GM12878 (cell line): ENCODE measurements at regions not wholly inside any gene's neighbourhood (a gene's known extent, or its start where the extent isn't known, plus 50 kb on each side); places are given as distances from the start of the nearest gene placed in this dataset.

Source experiments
- ATAC-seq: fragments of 200-7000 bp; cut with Tn5 transposase; 3 replicates; pipeline ENCODE4 v1.9.1; 2020; ENCODE audit warnings: mild to moderate bottlenecking, moderate library complexity
- BruUV-seq: library from RNA; stranded (reverse); fragments of 400-500 nt; replicated peaks from 2 replicates; lab custom pipeline; 2021; lab: Mats Ljungman, UMichigan
- CTCF ChIA-PET: fragments of 300-600 bp; sonication (Branson Sonifier 250); formaldehyde crosslinking; extraction: SDS; loops from one replicate; lab custom pipeline; 2021; ENCODE audit warnings: inconsistent platforms; lab: Yijun Ruan, JAX
- POLR2A ChIA-PET: fragments of 350-600 bp; formaldehyde crosslinking; extraction: SDS; loops from one replicate; lab custom pipeline; 2021; ENCODE audit warnings: inconsistent platforms; lab: Charles Lee
- RAD21 ChIA-PET: fragments of 300-600 bp; sonication (Branson Sonifier 250); formaldehyde crosslinking; loops from one replicate; lab custom pipeline; 2023; ENCODE audit warnings: antibody characterized with exemption; ENCODE audit not compliant: unreplicated experiment; lab: Charles Lee
- SMC1A ChIA-PET: fragments of 300-600 bp; sonication (Branson Sonifier 250); formaldehyde crosslinking; loops from one replicate; lab custom pipeline; 2023; ENCODE audit not compliant: unreplicated experiment, uncharacterized antibody; lab: Charles Lee
- DNase-seq: peaks from one replicate; pipeline ENCODE4 v3.0.0-alpha.2; 2011; ENCODE audit warnings: low read depth, low spot score
- FAIRE-seq: peaks from 3 replicates; lab custom pipeline; 2011; peaks lifted over from hg19 to GRCh38; lab: Jason Lieb, UNC
- H2AFZ ChIP-seq: 2 replicates; pipeline ENCODE4 v1.6.0; 2011; ENCODE audit warnings: low read depth, low read length, control low read depth; ENCODE audit not compliant: control insufficient read depth
- H3K27ac ChIP-seq: 2 replicates; pipeline ENCODE4 v1.5.1; 2011; ENCODE audit warnings: control low read depth; ENCODE audit not compliant: control insufficient read depth, insufficient read depth
- H3K27me3 ChIP-seq, 2 experiments: replicated peaks in 1 of 2; 2 replicates each; pipeline versions ENCODE4 v1.6.0 to v1.6.1; 2011; ENCODE audit warnings: low read length in 1 of 2; ENCODE audit not compliant: control insufficient read depth in 2 of 2, insufficient read depth in 2 of 2
- H3K36me3 ChIP-seq, 2 experiments: 2 replicates each; pipeline ENCODE4 v1.5.1; 2011; ENCODE audit warnings: low read length in 1 of 2; ENCODE audit not compliant: control insufficient read depth in 2 of 2, insufficient read depth in 2 of 2
- H3K4me1 ChIP-seq: 2 replicates; pipeline ENCODE4 v1.6.1; 2011; ENCODE audit warnings: mild to moderate bottlenecking, low read length, moderate library complexity, mixed read lengths; ENCODE audit not compliant: control insufficient read depth, insufficient read depth
- H3K4me2 ChIP-seq: 2 replicates; pipeline ENCODE4 v1.6.0; 2011; ENCODE audit warnings: control low read depth; ENCODE audit not compliant: control insufficient read depth, insufficient read depth
- H3K4me3 ChIP-seq: fragments of 200-600 bp; sonication (generic); 2 replicates; pipeline ENCODE4 v1.5.1; 2016
- H3K79me2 ChIP-seq: 2 replicates; pipeline ENCODE4 v1.6.0; 2011; ENCODE audit warnings: low read length; ENCODE audit not compliant: control insufficient read depth, insufficient read depth
- H3K9ac ChIP-seq: 2 replicates; pipeline ENCODE4 v1.8.0; 2011; ENCODE audit warnings: low read length, control low read depth, mixed read lengths; ENCODE audit not compliant: control insufficient read depth, insufficient read depth
- H3K9me3 ChIP-seq: replicated peaks from 3 replicates; pipeline ENCODE4 v1.5.1; 2011; ENCODE audit warnings: mild to moderate bottlenecking, low read length; ENCODE audit not compliant: control insufficient read depth, insufficient read depth
- H4K20me1 ChIP-seq: 2 replicates; pipeline ENCODE4 v1.6.0; 2011; ENCODE audit not compliant: control insufficient read depth, insufficient read depth
- ASH2L ChIP-seq: fragments of 300-600, 200-600 bp; sonication (generic); IDR thresholded peaks from 2 replicates; pipeline ENCODE4 v1.6.1; 2017; ENCODE audit warnings: low read depth, mild to moderate bottlenecking, borderline replicate concordance
- ATF7 ChIP-seq: fragments of 450-650 bp; IDR thresholded peaks from 2 replicates; pipeline ENCODE4 v1.6.1; 2016; ENCODE audit warnings: low read depth, mild to moderate bottlenecking
- BCL11A ChIP-seq: IDR thresholded peaks from 2 replicates; pipeline ENCODE4 v1.6.1; 2011; ENCODE audit warnings: low read depth, low read length
- E2F8 ChIP-seq: fragments of 450-650 bp; IDR thresholded peaks from 2 replicates; pipeline ENCODE4 v1.6.1; 2018; ENCODE audit warnings: mild to moderate bottlenecking, low read depth, moderate library complexity; ENCODE audit not compliant: partially characterized antibody
- FOXK2 ChIP-seq: fragments of 450-650 bp; IDR thresholded peaks from 2 replicates; pipeline ENCODE4 v1.6.1; 2017; ENCODE audit warnings: mild to moderate bottlenecking, moderate library complexity
- HDAC6 ChIP-seq: fragments of 200-600 bp; sonication (generic); IDR thresholded peaks from one replicate; pipeline ENCODE4 v1.8.0; 2017; ENCODE audit warnings: antibody characterized with exemption; ENCODE audit not compliant: unreplicated experiment
- MYC ChIP-seq: IDR thresholded peaks from 2 replicates; pipeline ENCODE4 v1.6.1; 2011; ENCODE audit warnings: mild to moderate bottlenecking, low read length, moderate library complexity, inconsistent platforms; ENCODE audit not compliant: insufficient read depth, insufficient replicate concordance, insufficient read length, severe bottlenecking
- NRF1 ChIP-seq: conservative IDR thresholded peaks from 2 replicates; pipeline ENCODE4 v1.6.1; 2011; ENCODE audit warnings: mild to moderate bottlenecking, low read depth, low read length, improper control_type of control experiment
- TARDBP ChIP-seq: IDR thresholded peaks from 2 replicates; pipeline ENCODE4 v1.6.1; 2016; ENCODE audit warnings: borderline replicate concordance
- WGBS: methylation state at CpG from one replicate; pipeline ENCODE4 v1.1.6; 2016; ENCODE audit warnings: low lambda C conversion rate; ENCODE audit not compliant: insufficient replicate concordance, insufficient coverage; ENCODE audit errors: missing lambda C conversion rate; 5-methylcytosine and 5-hydroxymethylcytosine counted together
- in situ Hi-C: fragments of 300-500 bp; cut with MboI; formaldehyde crosslinking; loops from 9 replicates; pipeline ENCODE4 v1.14.3; 2018; ENCODE audit warnings: mixed read lengths
- intact Hi-C: fragments of 100-400 bp; cut with micrococcal nuclease; formaldehyde crosslinking; loops from one replicate; pipeline ENCODE4 v1.14.2; 2022; ENCODE audit not compliant: unreplicated experiment
- TF ChIP-seq, protein P1 (sequence below), 3 experiments: IDR thresholded peaks in 2 of 3; conservative IDR thresholded peaks in 1 of 3; 2 replicates each; pipeline ENCODE4 v1.5.1; 2011; ENCODE audit warnings: low read depth in 3 of 3, low read length in 3 of 3, mild to moderate bottlenecking in 3 of 3, control low read depth in 2 of 3, moderate library complexity in 2 of 3, inconsistent platforms in 1 of 3, mixed read lengths in 1 of 3; ENCODE audit not compliant: control insufficient read depth in 2 of 3, insufficient read depth in 1 of 3; ENCODE audit errors: extremely low read depth in 1 of 3

- ChIA-PET SMC1A (interaction anchor here (1.5 kb wide), 1 partner anchor 42 kb away, joined by 4 read pairs; no protein-coding TSS in a partner anchor), CTCF (no interaction called here), POLR2A (no interaction called here), RAD21 (no interaction called here)
- no peaks in the 10 kb centered on the region for H3K4me1 ChIP-seq
- TF ChIP-seq ATF7 (no peak), TARDBP (no peak), ASH2L (no peak), FOXK2 (no peak), HDAC6 (no peak), NRF1 (no peak), MYC (no peak), BCL11A (no peak), E2F8 (no peak)
- TF ChIP-seq, protein P1, sequence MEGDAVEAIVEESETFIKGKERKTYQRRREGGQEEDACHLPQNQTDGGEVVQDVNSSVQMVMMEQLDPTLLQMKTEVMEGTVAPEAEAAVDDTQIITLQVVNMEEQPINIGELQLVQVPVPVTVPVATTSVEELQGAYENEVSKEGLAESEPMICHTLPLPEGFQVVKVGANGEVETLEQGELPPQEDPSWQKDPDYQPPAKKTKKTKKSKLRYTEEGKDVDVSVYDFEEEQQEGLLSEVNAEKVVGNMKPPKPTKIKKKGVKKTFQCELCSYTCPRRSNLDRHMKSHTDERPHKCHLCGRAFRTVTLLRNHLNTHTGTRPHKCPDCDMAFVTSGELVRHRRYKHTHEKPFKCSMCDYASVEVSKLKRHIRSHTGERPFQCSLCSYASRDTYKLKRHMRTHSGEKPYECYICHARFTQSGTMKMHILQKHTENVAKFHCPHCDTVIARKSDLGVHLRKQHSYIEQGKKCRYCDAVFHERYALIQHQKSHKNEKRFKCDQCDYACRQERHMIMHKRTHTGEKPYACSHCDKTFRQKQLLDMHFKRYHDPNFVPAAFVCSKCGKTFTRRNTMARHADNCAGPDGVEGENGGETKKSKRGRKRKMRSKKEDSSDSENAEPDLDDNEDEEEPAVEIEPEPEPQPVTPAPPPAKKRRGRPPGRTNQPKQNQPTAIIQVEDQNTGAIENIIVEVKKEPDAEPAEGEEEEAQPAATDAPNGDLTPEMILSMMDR (IDR thresholded peaks at IDR 0.05 in 2 of 3, conservative IDR thresholded peaks at IDR 0.05 in 1 of 3; ENCODE audit: control insufficient read depth in 2 of 3, extremely low read depth in 1 of 3, insufficient read depth in 1 of 3, low read depth in 3 of 3, low read length in 3 of 3), result no peak
- H3K36me3 ChIP-seq, result no peaks in the 10 kb centered on the region
- H3K9me3 ChIP-seq, result no peaks in the 10 kb centered on the region
- H3K27ac ChIP-seq, result no peak overlapping the region
- no peak overlapping the region for H3K9ac ChIP-seq
- BruUV-seq, result no TSS peak
- no peaks in the 10 kb centered on the region for H4K20me1 ChIP-seq
- in situ Hi-C loops (no loop called here), intact Hi-C loops (no loop called here)
- H3K79me2 ChIP-seq, result no peaks in the 10 kb centered on the region
- H3K27me3 ChIP-seq, result no peaks in the 10 kb centered on the region
- DNase-seq (no peak), FAIRE-seq (no peak), ATAC-seq (no peak)
- WGBS, result 85% methylated on average over 7 of the region's 7 CpGs
- H2AFZ ChIP-seq, result no peak overlapping the region
- H3K4me3 ChIP-seq, result no peak overlapping the region
- H3K4me2 ChIP-seq, result no peak overlapping the region
Observed at GRCh38 chr10:65675236-65675635, 1250.6 kb upstream of the LRRTM3 start.
